Memory B cell (primary cell): ENCODE measurements at regions not wholly inside any gene's neighbourhood (a gene's known extent, or its start where the extent isn't known, plus 50 kb on each side); places are given as distances from the start of the nearest gene placed in this dataset.

Source experiments
- ATAC-seq: fragments of 150-1000 bp; cut with Tn5 transposase; 2 replicates; pipeline ENCODE4 v1.10.0; 2021; ENCODE audit warnings: low read depth, mild to moderate bottlenecking, moderate library complexity
- DNase-seq, 2 donors: peaks; one replicate each; pipeline ENCODE4 v3.0.0; 2022; ENCODE audit warnings: low spot score in 2 of 2
- H3K27ac Mint-ChIP-seq: one replicate; pipeline ENCODE4 v1.8.0; 2022; ENCODE audit warnings: mild to moderate bottlenecking, moderate library complexity, mixed read lengths
- H3K27me3 Mint-ChIP-seq: one replicate; pipeline ENCODE4 v1.8.0; 2022; ENCODE audit warnings: mixed read lengths
- H3K36me3 Mint-ChIP-seq: one replicate; pipeline ENCODE4 v1.8.0; 2022; ENCODE audit warnings: mild to moderate bottlenecking, mixed read lengths
- H3K4me1 Mint-ChIP-seq: one replicate; pipeline ENCODE4 v1.8.0; 2022; ENCODE audit warnings: mixed read lengths
- H3K4me3 Mint-ChIP-seq: one replicate; pipeline ENCODE4 v1.8.0; 2022; ENCODE audit warnings: mild to moderate bottlenecking, moderate library complexity, mixed read lengths
- H3K9me3 Mint-ChIP-seq: one replicate; pipeline ENCODE4 v1.8.0; 2022; ENCODE audit warnings: mixed read lengths

- Mint-ChIP-seq H3K4me3 (no peak overlapping the region), H3K9me3 (peaks cover 2% of the 10 kb centered on the region), H3K27ac (no peak overlapping the region), H3K4me1 (no peaks in the 10 kb centered on the region), H3K36me3 (no peaks in the 10 kb centered on the region), H3K27me3 (no peaks in the 10 kb centered on the region)
- DNase-seq: no peak
- ATAC-seq: no peak
Measured at GRCh38 chr18:41009926-41010325, 945.1 kb upstream of the PIK3C3 start.

GRCh38 chr18:41004324-41004723 lies 950.7 kb upstream of the PIK3C3 start:
- peaks cover 2% of the 10 kb centered on the region for H3K9me3 Mint-ChIP-seq
- no peaks in the 10 kb centered on the region for H3K27me3 Mint-ChIP-seq
- H3K27ac Mint-ChIP-seq: no peak overlapping the region
- ATAC-seq (no peak), DNase-seq (no peak)
- no peak overlapping the region for H3K4me3 Mint-ChIP-seq
- H3K4me1 Mint-ChIP-seq: no peaks in the 10 kb centered on the region
- H3K36me3 Mint-ChIP-seq: no peaks in the 10 kb centered on the region

- H3K9me3 Mint-ChIP-seq: peaks cover 4% of the 10 kb centered on the region
- no peak overlapping the region for H3K27ac Mint-ChIP-seq
- H3K27me3 Mint-ChIP-seq: no peaks in the 10 kb centered on the region
- no peak for ATAC-seq
- no peak for DNase-seq
- no peaks in the 10 kb centered on the region for H3K4me1 Mint-ChIP-seq
- no peak overlapping the region for H3K4me3 Mint-ChIP-seq
- H3K36me3 Mint-ChIP-seq: no peaks in the 10 kb centered on the region
Measured at GRCh38 chr18:40995529-40995928, 959.5 kb upstream of the PIK3C3 start.

GRCh38 chr18:40993363-40993762 lies 961.7 kb upstream of the PIK3C3 start:
- ATAC-seq (no peak), DNase-seq (no peak)
- H3K9me3 Mint-ChIP-seq: peaks cover 7% of the 10 kb centered on the region
- H3K36me3 Mint-ChIP-seq: no peaks in the 10 kb centered on the region
- H3K27ac Mint-ChIP-seq: no peak overlapping the region
- H3K4me3 Mint-ChIP-seq: no peak overlapping the region
- H3K27me3 Mint-ChIP-seq: no peaks in the 10 kb centered on the region
- H3K4me1 Mint-ChIP-seq: no peaks in the 10 kb centered on the region

- H3K27ac Mint-ChIP-seq: no peak overlapping the region
- no peaks in the 10 kb centered on the region for H3K4me1 Mint-ChIP-seq
- no peak for DNase-seq
- no peak for ATAC-seq
- no peaks in the 10 kb centered on the region for H3K36me3 Mint-ChIP-seq
- no peaks in the 10 kb centered on the region for H3K27me3 Mint-ChIP-seq
- peaks cover 4% of the 10 kb centered on the region for H3K9me3 Mint-ChIP-seq
- no peak overlapping the region for H3K4me3 Mint-ChIP-seq
Measured at GRCh38 chr18:40987581-40987980, 967.5 kb upstream of the PIK3C3 start.

GRCh38 chr18:40985436-40985835 lies 969.6 kb upstream of the PIK3C3 start:
- no peaks in the 10 kb centered on the region for H3K4me1 Mint-ChIP-seq
- no peak overlapping the region for H3K27ac Mint-ChIP-seq
- DNase-seq: no peak

GRCh38 chr18:40984856-40985255 lies 970.2 kb upstream of the PIK3C3 start:
- H3K4me3 Mint-ChIP-seq: no peak overlapping the region
- ATAC-seq: no peak
- H3K27me3 Mint-ChIP-seq: no peaks in the 10 kb centered on the region
- H3K9me3 Mint-ChIP-seq: no peaks in the 10 kb centered on the region
- no peaks in the 10 kb centered on the region for H3K36me3 Mint-ChIP-seq
- H3K4me1 Mint-ChIP-seq: no peaks in the 10 kb centered on the region
- no peak for DNase-seq
- no peak overlapping the region for H3K27ac Mint-ChIP-seq

More at GRCh38 chr18:40985436-40985835, 969.6 kb upstream of the PIK3C3 start:
- ATAC-seq: no peak
- Mint-ChIP-seq H3K9me3 (peaks cover 2% of the 10 kb centered on the region), H3K27me3 (no peaks in the 10 kb centered on the region), H3K4me3 (no peak overlapping the region), H3K36me3 (no peaks in the 10 kb centered on the region)

GRCh38 chr18:40983835-40984234 lies 971.2 kb upstream of the PIK3C3 start:
- ATAC-seq: no peak
- Mint-ChIP-seq H3K36me3 (no peaks in the 10 kb centered on the region), H3K27me3 (no peaks in the 10 kb centered on the region), H3K9me3 (no peaks in the 10 kb centered on the region), H3K27ac (no peak overlapping the region), H3K4me3 (no peak overlapping the region), H3K4me1 (no peaks in the 10 kb centered on the region)
- DNase-seq: no peak

GRCh38 chr18:40980171-40980570 lies 974.9 kb upstream of the PIK3C3 start:
- peaks cover 4% of the 10 kb centered on the region for H3K9me3 Mint-ChIP-seq
- H3K27me3 Mint-ChIP-seq: no peaks in the 10 kb centered on the region
- ATAC-seq (no peak), DNase-seq (no peak)
- no peaks in the 10 kb centered on the region for H3K4me1 Mint-ChIP-seq
- H3K27ac Mint-ChIP-seq: no peak overlapping the region
- no peak overlapping the region for H3K4me3 Mint-ChIP-seq
- no peaks in the 10 kb centered on the region for H3K36me3 Mint-ChIP-seq

- no peaks in the 10 kb centered on the region for H3K36me3 Mint-ChIP-seq
- ATAC-seq (no peak), DNase-seq (no peak)
- peaks cover 13% of the 10 kb centered on the region for H3K9me3 Mint-ChIP-seq
- no peak overlapping the region for H3K4me3 Mint-ChIP-seq
- H3K27me3 Mint-ChIP-seq: no peaks in the 10 kb centered on the region
- H3K4me1 Mint-ChIP-seq: no peaks in the 10 kb centered on the region
- H3K27ac Mint-ChIP-seq: no peak overlapping the region
Measured at GRCh38 chr18:40976050-40976449, 979.0 kb upstream of the PIK3C3 start.

GRCh38 chr18:40974448-40974847 lies 980.6 kb upstream of the PIK3C3 start:
- H3K4me3 Mint-ChIP-seq: no peak overlapping the region

GRCh38 chr18:40962784-40963183 lies 992.2 kb upstream of the PIK3C3 start:
- Mint-ChIP-seq H3K4me3 (no peak overlapping the region), H3K36me3 (no peaks in the 10 kb centered on the region), H3K9me3 (peaks cover 2% of the 10 kb centered on the region), H3K27me3 (no peaks in the 10 kb centered on the region), H3K4me1 (no peaks in the 10 kb centered on the region), H3K27ac (no peak overlapping the region)
- DNase-seq (no peak), ATAC-seq (no peak)

More at GRCh38 chr18:40974448-40974847, 980.6 kb upstream of the PIK3C3 start:
- H3K4me1 Mint-ChIP-seq: no peaks in the 10 kb centered on the region
- H3K9me3 Mint-ChIP-seq: peaks cover 13% of the 10 kb centered on the region
- DNase-seq: no peak
- ATAC-seq: no peak
- no peaks in the 10 kb centered on the region for H3K27me3 Mint-ChIP-seq
- no peak overlapping the region for H3K27ac Mint-ChIP-seq
- no peaks in the 10 kb centered on the region for H3K36me3 Mint-ChIP-seq

GRCh38 chr18:40957533-40958070 lies 997.4 kb upstream of the PIK3C3 start:
- no peaks in the 10 kb centered on the region for H3K4me1 Mint-ChIP-seq
- ATAC-seq (no peak), DNase-seq (no peak)
- peaks cover 1% of the 10 kb centered on the region for H3K9me3 Mint-ChIP-seq
- H3K4me3 Mint-ChIP-seq: no peak overlapping the region
- H3K36me3 Mint-ChIP-seq: no peaks in the 10 kb centered on the region
- H3K27me3 Mint-ChIP-seq: no peaks in the 10 kb centered on the region
- H3K27ac Mint-ChIP-seq: no peak overlapping the region

GRCh38 chr18:40956213-40956612 lies 998.8 kb upstream of the PIK3C3 start:
- Mint-ChIP-seq H3K27me3 (no peaks in the 10 kb centered on the region), H3K4me3 (no peak overlapping the region), H3K4me1 (no peaks in the 10 kb centered on the region), H3K27ac (no peak overlapping the region), H3K9me3 (peaks cover 2% of the 10 kb centered on the region), H3K36me3 (no peaks in the 10 kb centered on the region)
- DNase-seq (no peak), ATAC-seq (no peak)

- no peak overlapping the region for H3K4me3 Mint-ChIP-seq
- no peaks in the 10 kb centered on the region for H3K4me1 Mint-ChIP-seq
- no peaks in the 10 kb centered on the region for H3K36me3 Mint-ChIP-seq
- H3K27ac Mint-ChIP-seq: no peak overlapping the region
- DNase-seq (no peak), ATAC-seq (no peak)
- peaks cover 6% of the 10 kb centered on the region for H3K9me3 Mint-ChIP-seq
- H3K27me3 Mint-ChIP-seq: no peaks in the 10 kb centered on the region
Measured at GRCh38 chr18:40955351-40955750, 999.7 kb upstream of the PIK3C3 start.
